Endothelial cell (in vitro differentiated cells): ENCODE measurements at regions not wholly inside any gene's neighbourhood (a gene's known extent, or its start where the extent isn't known, plus 50 kb on each side); places are given as distances from the start of the nearest gene placed in this dataset.

Experiments
- DNase-seq: peaks from one replicate; pipeline ENCODE4 v3.0.0; 2021; ENCODE audit warnings: low spot score
- H3K27ac Mint-ChIP-seq: one replicate; pipeline ENCODE4 v1.8.0; 2021; ENCODE audit warnings: mixed read lengths, inconsistent platforms; ENCODE audit not compliant: unreplicated experiment
- H3K27me3 Mint-ChIP-seq: one replicate; pipeline ENCODE4 v1.8.0; 2021; ENCODE audit warnings: mild to moderate bottlenecking, moderate library complexity, mixed read lengths, inconsistent platforms; ENCODE audit not compliant: unreplicated experiment
- H3K36me3 Mint-ChIP-seq: one replicate; pipeline ENCODE4 v1.8.0; 2021; ENCODE audit warnings: mild to moderate bottlenecking, low read depth, mixed read lengths, inconsistent platforms; ENCODE audit not compliant: unreplicated experiment
- H3K4me1 Mint-ChIP-seq: one replicate; pipeline ENCODE4 v1.8.0; 2021; ENCODE audit warnings: mild to moderate bottlenecking, mixed read lengths, inconsistent platforms; ENCODE audit not compliant: unreplicated experiment
- H3K4me3 Mint-ChIP-seq: one replicate; pipeline ENCODE4 v1.8.0; 2021; ENCODE audit warnings: mild to moderate bottlenecking, mixed read lengths, inconsistent platforms; ENCODE audit not compliant: unreplicated experiment
- H3K9me3 Mint-ChIP-seq: one replicate; pipeline ENCODE4 v1.8.0; 2021; ENCODE audit warnings: mixed read lengths, inconsistent platforms; ENCODE audit not compliant: unreplicated experiment
- CTCF ChIP-seq: fragments of 200-600 bp; sonication (generic); IDR thresholded peaks from one replicate; pipeline ENCODE4 v1.5.0; 2021; ENCODE audit warnings: antibody characterized with exemption; ENCODE audit not compliant: unreplicated experiment

GRCh38 chr5:51271261-51271660, 112.0 kb upstream of the ISL1 start:
- Mint-ChIP-seq H3K27me3 (no peaks in the 10 kb centered on the region), H3K9me3 (no peaks in the 10 kb centered on the region), H3K4me3 (no peak overlapping the region), H3K27ac (no peak overlapping the region), H3K36me3 (no peaks in the 10 kb centered on the region), H3K4me1 (peaks cover 5% of the 10 kb centered on the region)
- TF ChIP-seq CTCF = no peak
- no peak for DNase-seq

- DNase-seq = no peak
- Mint-ChIP-seq H3K36me3 (no peaks in the 10 kb centered on the region), H3K9me3 (no peaks in the 10 kb centered on the region), H3K4me1 (peaks cover 5% of the 10 kb centered on the region), H3K27ac (no peak overlapping the region), H3K27me3 (no peaks in the 10 kb centered on the region), H3K4me3 (no peak overlapping the region)
- TF ChIP-seq CTCF = no peak
Observed at GRCh38 chr5:51273021-51273420, 110.2 kb upstream of the ISL1 start.

GRCh38 chr5:51273871-51274270, 109.4 kb upstream of the ISL1 start:
- no peak for TF ChIP-seq CTCF
- no peak overlapping the region for H3K4me3 Mint-ChIP-seq
- DNase-seq = no peak
- H3K4me1 Mint-ChIP-seq = peaks cover 7% of the 10 kb centered on the region
- H3K36me3 Mint-ChIP-seq = no peaks in the 10 kb centered on the region
- no peaks in the 10 kb centered on the region for H3K9me3 Mint-ChIP-seq
- no peaks in the 10 kb centered on the region for H3K27me3 Mint-ChIP-seq
- H3K27ac Mint-ChIP-seq = no peak overlapping the region

GRCh38 chr5:51275428-51275827, 107.8 kb upstream of the ISL1 start:
- DNase-seq = no peak
- no peak overlapping the region for H3K27ac Mint-ChIP-seq
- H3K36me3 Mint-ChIP-seq = no peaks in the 10 kb centered on the region
- no peaks in the 10 kb centered on the region for H3K27me3 Mint-ChIP-seq
- no peak for TF ChIP-seq CTCF
- H3K4me1 Mint-ChIP-seq = peaks cover 8% of the 10 kb centered on the region
- no peaks in the 10 kb centered on the region for H3K9me3 Mint-ChIP-seq
- H3K4me3 Mint-ChIP-seq = no peak overlapping the region

GRCh38 chr5:51276250-51276649, 107.0 kb upstream of the ISL1 start:
- no peaks in the 10 kb centered on the region for H3K36me3 Mint-ChIP-seq
- H3K27ac Mint-ChIP-seq = no peak overlapping the region
- no peak for TF ChIP-seq CTCF
- no peak for DNase-seq
- peaks cover 8% of the 10 kb centered on the region for H3K4me1 Mint-ChIP-seq
- H3K9me3 Mint-ChIP-seq = no peaks in the 10 kb centered on the region
- no peak overlapping the region for H3K4me3 Mint-ChIP-seq
- no peaks in the 10 kb centered on the region for H3K27me3 Mint-ChIP-seq
